PC-9 (cell line): ENCODE measurements at regions not wholly inside any gene's neighbourhood (a gene's known extent, or its start where the extent isn't known, plus 50 kb on each side); places are given as distances from the start of the nearest gene placed in this dataset.

Experiments
- EZH2 ChIP-seq: fragments of 200-600 bp; sonication (generic); IDR thresholded peaks from 2 replicates; pipeline ENCODE4 v1.8.0; 2017; ENCODE audit warnings: antibody characterized with exemption, low read depth
- TF ChIP-seq, protein P1 (sequence below): fragments of 200-600 bp; sonication (generic); conservative IDR thresholded peaks from 2 replicates; pipeline ENCODE4 v1.6.1; 2017; ENCODE audit warnings: mixed run types, antibody characterized with exemption, mild to moderate bottlenecking, moderate library complexity

DNA sequence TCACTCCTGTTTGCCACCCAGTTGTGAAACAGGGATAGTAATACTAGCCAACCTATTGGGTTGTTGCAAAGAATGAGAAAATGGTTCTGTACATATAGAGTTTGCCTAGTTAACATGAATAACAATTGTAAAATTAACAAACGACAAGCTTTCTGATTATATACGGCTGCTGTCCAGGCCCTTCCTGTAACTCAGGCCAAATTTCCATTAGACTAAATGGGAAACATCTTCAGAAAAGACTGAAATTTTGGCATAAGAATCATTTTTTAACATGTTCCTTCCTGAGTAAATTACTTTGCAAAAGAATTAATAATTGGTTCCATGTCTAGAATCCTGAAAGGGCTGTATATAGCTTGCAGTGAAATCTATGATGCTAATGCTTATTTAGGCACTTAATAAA is 117.7 kb upstream of the SATB2 start:
- TF ChIP-seq, protein P1, sequence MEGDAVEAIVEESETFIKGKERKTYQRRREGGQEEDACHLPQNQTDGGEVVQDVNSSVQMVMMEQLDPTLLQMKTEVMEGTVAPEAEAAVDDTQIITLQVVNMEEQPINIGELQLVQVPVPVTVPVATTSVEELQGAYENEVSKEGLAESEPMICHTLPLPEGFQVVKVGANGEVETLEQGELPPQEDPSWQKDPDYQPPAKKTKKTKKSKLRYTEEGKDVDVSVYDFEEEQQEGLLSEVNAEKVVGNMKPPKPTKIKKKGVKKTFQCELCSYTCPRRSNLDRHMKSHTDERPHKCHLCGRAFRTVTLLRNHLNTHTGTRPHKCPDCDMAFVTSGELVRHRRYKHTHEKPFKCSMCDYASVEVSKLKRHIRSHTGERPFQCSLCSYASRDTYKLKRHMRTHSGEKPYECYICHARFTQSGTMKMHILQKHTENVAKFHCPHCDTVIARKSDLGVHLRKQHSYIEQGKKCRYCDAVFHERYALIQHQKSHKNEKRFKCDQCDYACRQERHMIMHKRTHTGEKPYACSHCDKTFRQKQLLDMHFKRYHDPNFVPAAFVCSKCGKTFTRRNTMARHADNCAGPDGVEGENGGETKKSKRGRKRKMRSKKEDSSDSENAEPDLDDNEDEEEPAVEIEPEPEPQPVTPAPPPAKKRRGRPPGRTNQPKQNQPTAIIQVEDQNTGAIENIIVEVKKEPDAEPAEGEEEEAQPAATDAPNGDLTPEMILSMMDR, result no peak
- TF ChIP-seq EZH2, result no peak
